ENCODE measurements at regions not wholly inside any gene's neighbourhood (a gene's known extent, or its start where the extent isn't known, plus 50 kb on each side); places are given as distances from the start of the nearest gene placed in this dataset.

GRCh38 chr13:26942184-26942583 is 181.6 kb upstream of the GPR12 start:
- DNase-seq (ENCODE audit: low spot score), result no peak

DNA sequence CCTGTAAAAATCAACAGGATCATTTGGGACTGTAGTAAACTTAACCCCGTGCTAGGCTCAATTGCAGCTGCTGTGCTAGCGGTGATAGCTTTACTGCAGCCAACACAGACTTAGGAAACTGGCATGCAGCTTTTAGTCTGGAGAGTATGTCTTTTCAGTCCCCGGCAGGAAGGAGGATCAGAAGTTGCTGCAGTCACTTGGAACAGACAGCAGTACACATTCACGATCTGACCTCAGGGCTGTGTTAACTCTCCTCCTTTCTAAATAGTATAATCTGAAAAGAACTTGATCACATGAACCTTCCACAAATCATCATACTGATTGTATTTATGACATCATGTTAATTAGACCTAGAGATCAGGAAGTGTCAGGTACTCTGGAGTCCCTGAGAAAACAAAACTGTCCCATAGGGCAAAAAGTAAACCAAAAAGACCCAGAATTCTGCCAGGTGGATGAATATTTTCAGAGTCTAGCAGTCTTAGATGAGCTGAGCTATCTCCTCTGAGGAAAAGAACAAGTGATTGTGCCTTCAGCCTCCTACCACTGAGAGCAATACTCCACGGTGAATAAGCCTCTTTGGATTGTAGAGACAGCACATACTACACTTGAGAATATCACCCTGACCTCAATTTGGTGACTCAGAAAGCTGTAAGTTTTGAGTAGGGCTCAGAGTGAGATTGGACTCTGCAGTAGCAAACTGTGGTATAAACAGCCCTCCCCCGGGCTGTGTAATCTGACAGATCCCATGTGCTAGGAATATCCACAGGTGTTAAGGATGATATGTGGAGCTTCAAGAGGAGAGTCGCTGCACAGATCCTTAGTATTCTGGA is 181.0 kb upstream of the GPR12 start:
- no peak for DNase-seq (ENCODE audit: low spot score)

GRCh38 chr13:26934096-26934495 is 173.5 kb upstream of the GPR12 start:
- no peak for DNase-seq (ENCODE audit: low spot score)

DNA sequence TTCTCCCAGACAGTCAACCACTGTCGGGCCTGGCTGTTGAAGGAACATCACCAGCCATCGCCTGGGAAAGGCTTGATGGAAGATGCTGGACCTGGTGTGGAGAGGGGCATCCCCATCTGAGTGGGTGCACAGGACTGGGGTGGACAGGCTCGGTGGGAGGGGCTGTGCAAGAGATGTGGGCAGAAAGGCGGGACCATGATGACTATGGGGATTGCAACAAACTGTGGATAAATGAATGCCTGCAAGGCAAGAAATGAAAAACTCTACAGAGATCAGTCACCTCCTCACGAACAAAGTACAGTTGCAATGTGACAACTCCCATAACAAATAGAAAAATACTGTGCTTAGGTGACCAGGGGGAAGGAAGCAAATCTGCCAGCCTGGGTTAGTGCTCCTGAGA is 171.9 kb upstream of the GPR12 start:
- DNase-seq (ENCODE audit: low spot score), result no peak

- peak; percentile 63 for DNase-seq (ENCODE audit: low spot score)
Measured at GRCh38 chr13:26929971-26930730, 169.6 kb upstream of the GPR12 start.

DNA sequence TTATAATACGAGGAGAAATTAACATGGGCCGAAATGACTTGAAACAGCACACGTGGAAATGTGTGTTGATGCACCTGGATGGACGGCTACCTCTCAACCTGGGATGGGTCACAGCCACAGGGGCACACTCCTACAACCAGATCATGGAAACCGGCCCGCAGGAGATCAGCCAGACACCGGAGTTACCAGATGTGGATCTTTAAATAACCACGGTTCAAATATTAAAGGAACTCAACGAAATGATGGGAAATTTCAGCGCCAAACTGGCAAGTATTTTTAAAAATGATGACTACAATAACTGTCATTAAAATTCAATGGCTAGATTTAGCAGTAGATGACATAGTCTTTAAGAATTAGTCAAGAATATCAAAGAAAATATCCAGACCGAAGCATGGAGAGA is 166.9 kb upstream of the GPR12 start:
- DNase-seq (ENCODE audit: low spot score), result no peak

GRCh38 chr13:26926371-26926770 is 165.8 kb upstream of the GPR12 start:
- no peak for DNase-seq (ENCODE audit: low spot score)

DNA sequence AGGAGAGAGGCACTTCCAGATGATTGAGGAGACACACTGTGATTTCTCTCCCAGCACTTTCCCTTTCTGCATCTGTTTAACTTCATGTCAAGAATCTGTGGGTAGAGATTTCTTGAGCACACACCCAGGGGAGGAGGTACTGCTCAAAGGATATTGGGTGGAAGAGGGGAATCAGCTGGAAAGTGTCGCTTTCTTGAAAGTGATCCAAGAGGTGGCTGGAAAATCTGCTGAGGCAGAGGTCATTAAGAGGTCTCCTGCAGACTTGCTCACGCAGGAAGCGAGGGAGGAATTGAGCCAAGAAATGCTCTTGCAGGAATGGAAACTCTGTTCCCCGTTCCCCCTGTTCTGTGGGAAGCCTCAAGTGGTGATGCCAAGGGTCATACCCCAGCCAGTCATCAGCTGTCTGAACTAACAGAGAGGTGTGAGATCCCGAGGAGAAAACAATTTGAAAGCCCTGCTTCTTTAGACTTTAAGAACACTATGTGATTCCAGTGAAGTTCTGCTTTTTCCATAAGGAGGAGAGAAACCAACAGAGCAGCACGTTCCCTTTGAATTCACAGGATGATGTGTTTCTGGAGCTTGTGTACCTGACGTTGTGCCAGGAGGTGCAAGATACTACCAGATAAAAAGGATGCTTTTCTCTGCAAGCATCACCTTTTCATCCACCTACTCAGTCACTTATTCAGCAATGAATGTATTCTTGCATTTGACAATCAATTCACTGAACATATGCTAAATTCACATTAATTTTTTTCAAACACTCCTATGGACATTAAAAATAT is 163.4 kb upstream of the GPR12 start:
- DNase-seq (ENCODE audit: low spot score), result peak; percentile 80

- DNase-seq (ENCODE audit: low spot score), result no peak
Measured at GRCh38 chr13:26921918-26922317, 161.3 kb upstream of the GPR12 start.

GRCh38 chr13:26920614-26921355 is 160.2 kb upstream of the GPR12 start:
- no peak for DNase-seq (ENCODE audit: low spot score)

GRCh38 chr13:26919732-26920131 is 159.1 kb upstream of the GPR12 start:
- DNase-seq (ENCODE audit: low spot score), result no peak

DNA sequence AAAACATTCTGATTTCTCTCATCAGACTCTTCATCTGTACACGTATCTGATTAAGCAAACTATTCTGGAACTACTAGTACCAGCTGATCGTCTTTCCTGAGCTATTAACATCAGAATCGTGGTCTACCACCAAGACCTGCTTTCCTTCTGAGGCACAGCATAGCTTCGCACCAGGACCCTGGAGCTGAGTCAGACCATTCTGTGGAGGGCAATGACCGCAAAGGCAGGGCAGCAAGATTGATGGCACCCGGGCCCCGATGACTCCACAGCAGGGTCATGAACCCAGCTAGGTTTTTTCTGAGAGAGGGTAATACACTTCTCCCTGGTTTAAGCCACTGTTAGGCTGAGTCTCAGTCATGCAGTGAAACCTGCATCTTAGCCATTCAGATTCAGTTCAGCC is 158.7 kb upstream of the GPR12 start:
- no peak for DNase-seq (ENCODE audit: low spot score)

DNA sequence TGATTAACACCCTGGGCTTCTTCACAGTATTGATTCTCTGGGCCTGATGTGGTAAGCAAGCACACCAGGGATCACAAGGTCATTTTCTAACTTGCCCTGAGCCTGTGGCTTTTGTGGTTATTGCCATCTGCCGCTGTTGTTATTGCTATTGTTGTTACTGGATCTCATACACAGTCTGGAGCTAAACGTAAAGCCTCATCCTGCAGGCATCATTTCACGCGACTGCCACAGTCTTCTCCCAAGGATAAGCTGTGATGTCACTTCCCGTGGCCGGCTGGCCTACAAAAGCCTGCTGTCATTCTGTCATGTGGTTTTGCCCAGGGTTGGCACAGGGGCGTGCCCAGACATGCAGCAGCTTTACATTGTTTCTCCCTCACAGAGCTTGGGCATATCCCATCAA is 154.0 kb upstream of the GPR12 start:
- DNase-seq (ENCODE audit: low spot score), result no peak

- no peak for DNase-seq (ENCODE audit: low spot score)
Measured at GRCh38 chr13:26914148-26914547, 153.6 kb upstream of the GPR12 start.

- DNase-seq (ENCODE audit: low spot score), result no peak
Measured at GRCh38 chr13:26910754-26911465, 150.3 kb upstream of the GPR12 start.

- DNase-seq (ENCODE audit: low spot score), result no peak
Measured at GRCh38 chr13:26909477-26909876, 148.9 kb upstream of the GPR12 start.

GRCh38 chr13:26908126-26908525 is 147.5 kb upstream of the GPR12 start:
- DNase-seq (ENCODE audit: low spot score), result no peak

DNA sequence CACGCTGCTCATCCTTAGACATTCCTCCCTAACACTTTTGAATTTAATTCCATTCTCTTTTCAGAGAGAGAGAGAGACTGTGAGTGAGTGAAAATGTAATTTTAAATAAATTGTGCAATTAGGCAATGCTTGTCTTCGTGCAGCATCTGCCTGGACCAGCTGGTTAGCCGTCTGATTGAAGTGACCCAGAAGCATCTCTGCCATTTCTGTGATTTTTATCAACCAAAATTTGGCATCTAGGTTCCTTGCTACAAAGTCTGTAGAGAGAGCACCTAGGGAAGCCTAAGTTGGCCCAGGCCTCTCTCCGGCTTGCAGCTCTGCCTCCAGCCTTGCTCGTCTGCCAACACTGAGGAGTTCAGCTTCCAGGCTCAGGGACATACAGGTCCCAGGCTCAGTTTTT is 138.6 kb upstream of the GPR12 start:
- no peak for DNase-seq (ENCODE audit: low spot score)

DNA sequence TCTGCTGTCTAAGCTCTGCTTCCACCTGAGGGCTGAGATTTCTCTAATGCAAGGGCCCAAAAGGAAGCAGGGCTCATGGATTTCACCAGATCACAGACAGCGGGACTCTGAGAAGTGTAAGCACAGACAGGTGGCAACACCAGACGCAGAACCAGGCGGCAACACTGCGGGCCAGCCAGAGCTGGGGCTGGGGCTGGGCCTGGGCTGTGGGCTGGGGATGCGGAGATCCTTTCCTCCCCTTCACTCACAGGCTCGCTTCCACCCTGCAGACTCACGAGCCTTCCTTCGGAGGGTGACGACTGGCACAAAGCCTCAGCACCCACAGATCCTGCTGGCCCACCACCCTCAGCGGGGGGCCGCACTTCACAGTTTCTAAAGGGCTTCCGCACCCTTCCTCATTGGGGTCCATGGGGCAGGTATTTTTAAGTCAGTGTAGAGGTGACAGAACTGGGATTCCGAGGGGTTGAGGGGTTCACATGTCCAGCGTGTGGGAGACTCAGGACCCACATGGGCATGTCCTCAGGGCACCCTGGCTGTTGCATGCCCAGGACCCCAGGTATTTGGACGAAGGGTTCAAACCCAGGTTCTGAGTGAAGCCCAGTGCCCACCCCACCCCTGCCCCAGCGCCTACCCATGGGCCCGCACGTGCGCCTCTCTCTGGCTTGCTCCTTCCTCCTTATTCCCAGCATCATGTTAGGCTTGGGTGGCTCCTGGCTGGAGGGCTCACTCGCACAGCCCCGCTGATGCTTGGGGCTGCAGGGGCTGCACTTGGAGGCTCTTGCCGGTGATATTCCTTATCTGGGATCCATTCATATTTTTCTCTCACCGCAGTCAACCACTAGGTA is 137.3 kb upstream of the GPR12 start:
- DNase-seq (ENCODE audit: low spot score), result no peak

Measured in umbilical cord (tissue), 1 donor.